Mammary epithelial cell (primary cell): ENCODE measurements at regions not wholly inside any gene's neighbourhood (a gene's known extent, or its start where the extent isn't known, plus 50 kb on each side); places are given as distances from the start of the nearest gene placed in this dataset.

Source experiments
- CTCF ChIP-seq, 2 donors: IDR thresholded peaks in 1 of 2; conservative IDR thresholded peaks in 1 of 2; 2 replicates each; pipeline ENCODE4 v1.5.1; 2011 to 2012; ENCODE audit warnings: inconsistent platforms in 2 of 2, low read length in 2 of 2, mild to moderate bottlenecking in 2 of 2, control low read depth in 1 of 2, low read depth in 1 of 2; ENCODE audit not compliant: insufficient read depth in 1 of 2; ENCODE audit errors: extremely low read depth in 1 of 2
- EZH2 ChIP-seq: IDR thresholded peaks from 2 replicates; pipeline ENCODE4 v1.6.1; 2012; ENCODE audit warnings: low read length, inconsistent platforms, borderline replicate concordance

GRCh38 chr17:55567240-55568214, 56.3 kb upstream of the SMIM36 start:
- no peak for TF ChIP-seq CTCF (conservative IDR thresholded peaks at IDR 0.05 in 1 of 2, IDR thresholded peaks at IDR 0.05 in 1 of 2; ENCODE audit: extremely low read depth in 1 of 2, insufficient read depth in 1 of 2, low read depth in 1 of 2, low read length in 2 of 2)
- no peak for TF ChIP-seq EZH2
